ENCODE measurements at regions not wholly inside any gene's neighbourhood (a gene's known extent, or its start where the extent isn't known, plus 50 kb on each side); places are given as distances from the start of the nearest gene placed in this dataset.
"Not testable (repeated sequence)": the region's sequence is repeated elsewhere in the genome, so short reads cannot be mapped to it uniquely, and the experiment has no call there.

GRCh38 chr2:84137034-84137433 lies 322.0 kb downstream of the SUCLG1 start:
- DNase-seq (ENCODE audit: low spot score): no peak

- DNase-seq (ENCODE audit: low spot score): no peak
These were observed 326.7 kb downstream of the SUCLG1 start for GRCh38 chr2:84132370-84132769.

GRCh38 chr2:84131278-84131830 lies 327.7 kb downstream of the SUCLG1 start:
- DNase-seq (ENCODE audit: low spot score): no peak

GRCh38 chr2:84129018-84129417 lies 330.1 kb downstream of the SUCLG1 start:
- DNase-seq (ENCODE audit: low spot score): no peak

GRCh38 chr2:84127812-84128211 lies 331.3 kb downstream of the SUCLG1 start:
- not testable (repeated sequence) for DNase-seq (ENCODE audit: low spot score)

GRCh38 chr2:84126530-84126929 lies 332.6 kb downstream of the SUCLG1 start:
- DNase-seq (ENCODE audit: low spot score): no peak

- no peak for DNase-seq (ENCODE audit: low spot score)
These were observed 333.0 kb downstream of the SUCLG1 start for GRCh38 chr2:84126084-84126483.

GRCh38 chr2:84116143-84116542 lies 342.9 kb downstream of the SUCLG1 start:
- DNase-seq (ENCODE audit: low spot score): no peak

- no peak for DNase-seq (ENCODE audit: low spot score)
These were observed 343.8 kb downstream of the SUCLG1 start for GRCh38 chr2:84115173-84115857.

- not testable (repeated sequence) for DNase-seq (ENCODE audit: low spot score)
These were observed 355.1 kb downstream of the SUCLG1 start for GRCh38 chr2:84103816-84104527.

GRCh38 chr2:84102274-84102673 lies 356.8 kb downstream of the SUCLG1 start:
- DNase-seq (ENCODE audit: low spot score): no peak

- no peak for DNase-seq (ENCODE audit: low spot score)
These were observed 370.4 kb downstream of the SUCLG1 start for GRCh38 chr2:84088656-84089055.

- DNase-seq (ENCODE audit: low spot score): no peak
These were observed 373.5 kb downstream of the SUCLG1 start for GRCh38 chr2:84085562-84085961.

- DNase-seq (ENCODE audit: low spot score): no peak
These were observed 374.2 kb downstream of the SUCLG1 start for GRCh38 chr2:84084856-84085255.

- DNase-seq (ENCODE audit: low spot score): no peak
These were observed 375.1 kb downstream of the SUCLG1 start for GRCh38 chr2:84083984-84084383.

GRCh38 chr2:84078471-84078870 lies 380.6 kb downstream of the SUCLG1 start:
- DNase-seq (ENCODE audit: low spot score): no peak

GRCh38 chr2:84077496-84077895 lies 381.6 kb downstream of the SUCLG1 start:
- DNase-seq (ENCODE audit: low spot score): no peak

GRCh38 chr2:84071050-84071449 lies 388.0 kb downstream of the SUCLG1 start:
- DNase-seq (ENCODE audit: low spot score): no peak

GRCh38 chr2:84065857-84066256 lies 393.2 kb downstream of the SUCLG1 start:
- no peak for DNase-seq (ENCODE audit: low spot score)

GRCh38 chr2:84057917-84058560 lies 401.0 kb downstream of the SUCLG1 start:
- DNase-seq (ENCODE audit: low spot score): no peak

GRCh38 chr2:84055816-84056215 lies 403.3 kb downstream of the SUCLG1 start:
- DNase-seq (ENCODE audit: low spot score): no peak

GRCh38 chr2:84054577-84054976 lies 404.5 kb downstream of the SUCLG1 start:
- not testable (repeated sequence) for DNase-seq (ENCODE audit: low spot score)

- no peak for DNase-seq (ENCODE audit: low spot score)
These were observed 406.2 kb downstream of the SUCLG1 start for GRCh38 chr2:84052913-84053312.

Measured in ureter (tissue), 1 donor.